Activated CD4-positive, alpha-beta T cell treated with anti-CD3 and anti-CD28 coated beads for 4 hours (primary cell): ENCODE measurements at regions not wholly inside any gene's neighbourhood (a gene's known extent, or its start where the extent isn't known, plus 50 kb on each side); places are given as distances from the start of the nearest gene placed in this dataset.
"Not testable (repeated sequence)": the region's sequence is repeated elsewhere in the genome, so short reads cannot be mapped to it uniquely, and the experiment has no call there.

Experiments used
- DNase-seq, 2 donors: peaks; one replicate each; pipeline ENCODE4 v3.0.0-alpha.2; 2020

DNA sequence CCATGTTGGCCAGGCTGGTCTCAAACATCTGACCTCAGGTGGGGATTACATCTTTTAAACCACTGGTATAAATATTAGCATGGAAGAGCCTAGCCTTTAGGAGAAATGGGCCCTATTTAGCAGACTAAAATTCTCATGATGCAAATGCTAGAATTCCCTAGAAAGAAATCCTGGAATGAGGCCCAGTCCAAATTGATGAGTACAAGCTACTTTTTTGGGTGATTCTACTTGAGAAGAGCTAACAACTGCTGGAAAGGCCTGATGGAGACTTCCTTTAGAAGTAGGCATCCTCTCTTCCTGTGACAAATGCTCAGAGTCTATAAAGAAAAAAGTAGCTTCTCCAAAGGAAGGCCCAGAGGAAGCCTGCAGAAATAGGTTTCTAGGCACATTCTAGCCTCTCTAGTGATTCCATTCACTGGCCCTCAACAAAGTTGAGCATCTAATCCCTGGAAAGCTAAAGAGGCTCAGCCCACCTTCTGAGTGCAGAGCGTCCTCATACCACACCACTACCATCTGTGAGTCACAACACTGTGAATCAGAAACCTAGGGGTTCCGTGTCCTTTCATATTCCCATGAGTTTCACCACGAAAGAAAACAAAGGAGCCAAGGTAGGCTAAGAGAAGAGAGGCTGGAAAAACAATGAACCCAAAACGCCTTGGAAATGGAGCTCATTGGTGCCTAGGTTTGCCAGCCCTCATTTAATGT is 183.1 kb downstream of the C1D start:
- DNase-seq = no peak

- no peak for DNase-seq
Measured at GRCh38 chr2:67880291-67880761, 182.5 kb downstream of the C1D start.

DNA sequence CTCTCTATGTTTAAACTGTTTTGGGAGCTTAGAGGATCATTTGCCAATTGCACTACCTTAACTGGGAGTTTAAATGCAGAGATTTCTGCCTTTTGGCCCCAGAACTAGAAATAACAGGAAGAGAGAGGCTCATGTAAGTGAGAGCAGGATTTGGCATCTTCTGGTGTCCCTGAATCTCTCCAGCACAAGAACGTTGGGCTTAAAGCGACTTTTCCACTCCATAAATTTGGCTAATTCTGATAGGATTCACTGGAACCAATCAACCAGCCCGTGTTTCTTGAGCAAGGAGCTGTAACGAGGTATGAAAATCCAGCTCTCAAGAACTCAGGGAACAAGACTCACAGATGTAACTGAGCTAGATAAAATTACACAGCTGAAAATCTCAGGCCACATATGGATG is 181.0 kb downstream of the C1D start:
- DNase-seq = no peak

DNA sequence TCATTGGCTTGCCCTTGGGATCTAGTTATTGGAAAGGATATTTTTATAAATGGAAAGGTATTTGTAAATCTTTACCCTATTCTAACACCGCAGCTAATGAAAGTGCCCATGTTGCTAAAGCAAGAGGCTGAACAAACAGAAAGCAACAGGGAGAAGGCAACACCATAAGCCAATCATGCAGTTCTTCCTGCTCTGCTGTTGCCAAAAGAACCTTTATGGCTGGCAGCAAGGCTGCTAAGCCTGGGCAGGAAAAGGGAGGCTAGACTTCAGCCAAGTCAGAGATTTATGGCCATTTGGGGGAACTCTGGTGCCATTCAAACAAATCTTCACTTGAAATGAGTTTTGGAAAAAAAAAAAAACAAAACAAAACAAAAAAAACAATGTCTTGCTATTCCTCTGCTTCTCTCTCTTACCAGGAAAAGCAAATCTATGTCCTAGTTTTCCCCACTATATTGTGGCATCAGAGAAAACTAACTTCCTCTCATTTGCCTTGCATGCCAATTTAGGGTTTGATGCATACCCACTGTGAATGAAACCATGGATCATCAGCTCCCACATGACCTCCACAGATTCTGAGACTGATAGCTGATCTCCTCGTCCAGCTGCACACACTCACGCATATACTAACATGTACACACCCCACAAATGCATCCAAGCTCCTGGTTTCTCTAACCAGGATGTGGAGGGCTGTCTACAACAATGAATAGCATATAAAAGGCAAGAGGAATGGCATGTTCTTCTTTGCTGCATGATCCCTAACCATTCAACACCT is 179.3 kb downstream of the C1D start:
- DNase-seq = no peak

DNA sequence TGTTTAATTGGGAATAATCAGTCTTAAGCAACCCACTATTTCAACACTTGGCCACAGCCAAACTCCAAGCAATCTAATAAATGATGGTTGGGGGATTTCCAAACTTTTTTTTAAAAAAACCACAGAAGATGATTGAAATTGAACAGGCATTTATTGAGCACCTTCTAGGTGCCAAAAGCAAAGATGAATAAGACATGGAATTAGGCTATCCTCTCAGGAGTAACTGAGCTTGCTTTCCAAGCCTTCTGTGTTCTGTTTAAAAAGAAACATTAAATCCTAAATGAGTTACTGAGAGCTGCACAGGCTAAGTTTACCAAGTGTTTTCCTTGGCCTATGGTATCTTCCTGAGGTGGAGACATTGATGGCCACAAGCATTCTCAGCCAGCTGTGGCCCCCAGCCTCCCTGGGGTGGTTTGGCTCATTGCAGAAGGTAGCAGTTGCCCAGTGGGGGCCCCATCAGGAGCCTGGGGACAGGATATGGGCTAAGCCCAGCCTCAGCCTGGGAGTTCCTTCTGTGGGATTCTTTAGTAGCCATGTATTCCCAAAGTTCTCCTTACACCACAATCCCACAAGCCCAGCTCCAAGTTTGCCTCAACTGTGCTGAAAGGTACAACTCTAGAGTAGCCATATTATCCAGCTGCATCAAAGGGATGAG is 174.3 kb downstream of the C1D start:
- no peak for DNase-seq

DNA sequence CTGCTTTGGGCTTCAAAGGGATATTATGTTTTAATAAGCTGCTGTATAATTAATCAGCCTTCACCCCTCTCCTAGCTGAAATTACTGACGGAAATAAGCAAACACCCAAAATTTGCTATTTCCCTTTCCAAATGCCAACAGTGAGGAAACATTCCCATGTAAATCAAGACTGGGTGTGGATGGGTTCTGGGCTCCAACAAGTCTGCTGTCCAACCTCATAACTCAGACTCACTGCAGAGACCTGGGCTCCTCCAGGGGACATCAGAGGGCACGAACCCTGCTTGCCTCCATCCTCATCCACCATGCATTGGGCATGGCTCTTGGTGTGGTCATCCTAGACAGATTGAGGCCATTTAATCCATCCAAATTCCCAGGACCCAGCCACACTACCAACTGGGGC is 173.7 kb downstream of the C1D start:
- DNase-seq = no peak

- no peak for DNase-seq
Measured at GRCh38 chr2:67891642-67892041, 171.2 kb downstream of the C1D start.

- no peak for DNase-seq
Measured at GRCh38 chr2:67892339-67892846, 170.4 kb downstream of the C1D start.

DNA sequence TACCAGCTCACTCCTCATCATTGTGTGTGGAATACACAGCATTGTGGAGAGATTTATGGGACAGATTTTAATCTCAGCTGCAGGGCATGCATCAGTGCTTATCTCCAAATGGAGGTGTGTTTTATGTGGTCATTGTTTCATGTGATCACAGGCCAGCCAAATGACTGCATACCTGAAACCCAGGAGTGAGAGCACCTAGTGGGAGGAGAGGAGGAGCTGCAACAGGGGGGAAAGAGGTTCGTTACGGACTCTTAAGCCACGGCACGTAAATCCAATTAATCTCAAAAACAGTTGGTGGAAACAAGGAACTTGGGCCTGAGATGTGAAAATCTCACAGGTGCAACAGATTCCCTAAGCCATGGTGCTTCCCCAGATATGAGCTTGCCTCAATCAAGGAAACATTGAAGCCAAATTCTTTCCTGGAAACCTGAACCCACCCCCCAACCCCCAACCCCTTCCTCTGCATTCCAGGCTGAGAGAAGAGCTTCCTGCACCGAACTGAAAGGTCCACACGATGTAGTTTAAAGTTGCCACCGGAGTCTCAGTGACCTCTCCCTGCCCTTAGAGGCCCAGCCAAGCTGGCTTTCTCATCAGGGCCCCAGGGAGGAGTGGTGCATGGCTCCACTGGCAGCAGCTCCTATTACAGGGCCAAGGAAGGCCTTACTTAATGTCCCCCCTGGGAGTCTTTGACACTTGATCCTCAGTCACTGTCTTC is 167.4 kb downstream of the C1D start:
- no peak for DNase-seq

GRCh38 chr2:67896076-67896475 is 166.7 kb downstream of the C1D start:
- DNase-seq = no peak

GRCh38 chr2:67896476-67896875 is 166.3 kb downstream of the C1D start:
- DNase-seq = no peak

DNA sequence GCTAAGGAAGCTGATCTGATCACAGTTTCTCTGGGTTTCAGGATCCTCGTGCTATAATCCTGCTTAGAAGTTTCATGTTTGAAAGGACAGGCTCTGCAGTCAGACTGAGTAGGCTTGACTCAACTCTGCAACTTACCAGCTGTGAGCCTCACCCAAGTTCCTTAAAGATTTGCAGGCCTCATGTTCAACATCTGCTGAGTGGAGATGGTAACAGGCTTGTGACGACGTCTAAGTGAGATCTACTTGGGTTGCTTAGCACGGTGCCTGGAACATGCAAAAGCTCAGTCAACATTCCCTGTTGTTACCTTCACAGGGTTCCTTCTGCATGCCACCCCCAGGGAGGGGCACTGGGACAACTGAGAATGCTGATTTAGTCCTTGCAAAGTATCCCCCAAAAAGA is 164.2 kb downstream of the C1D start:
- no peak for DNase-seq

GRCh38 chr2:67899187-67899586 is 163.6 kb downstream of the C1D start:
- no peak for DNase-seq

DNA sequence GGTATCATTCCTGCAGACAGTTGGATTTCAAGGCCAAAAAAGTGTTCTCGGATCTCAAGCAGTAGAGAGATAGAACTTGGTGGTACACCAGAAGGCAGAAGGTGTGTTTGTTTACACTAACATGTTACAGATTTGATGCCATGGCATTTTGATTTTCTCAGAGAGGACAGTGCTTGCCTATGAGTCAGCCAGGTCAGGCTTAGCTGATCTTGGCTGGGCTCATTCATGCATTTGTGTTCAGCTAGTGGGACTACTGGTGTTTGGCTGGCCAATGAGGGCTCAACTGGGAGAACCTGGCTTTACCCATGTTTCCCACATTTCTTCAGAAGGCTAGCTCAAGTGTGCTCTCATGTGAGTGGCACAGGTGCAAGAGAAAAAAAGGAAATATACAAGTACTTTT is 162.0 kb downstream of the C1D start:
- no peak for DNase-seq

- DNase-seq = no peak
Measured at GRCh38 chr2:67904566-67904965, 158.2 kb downstream of the C1D start.

GRCh38 chr2:67904966-67905365 is 157.8 kb downstream of the C1D start:
- no peak for DNase-seq

DNA sequence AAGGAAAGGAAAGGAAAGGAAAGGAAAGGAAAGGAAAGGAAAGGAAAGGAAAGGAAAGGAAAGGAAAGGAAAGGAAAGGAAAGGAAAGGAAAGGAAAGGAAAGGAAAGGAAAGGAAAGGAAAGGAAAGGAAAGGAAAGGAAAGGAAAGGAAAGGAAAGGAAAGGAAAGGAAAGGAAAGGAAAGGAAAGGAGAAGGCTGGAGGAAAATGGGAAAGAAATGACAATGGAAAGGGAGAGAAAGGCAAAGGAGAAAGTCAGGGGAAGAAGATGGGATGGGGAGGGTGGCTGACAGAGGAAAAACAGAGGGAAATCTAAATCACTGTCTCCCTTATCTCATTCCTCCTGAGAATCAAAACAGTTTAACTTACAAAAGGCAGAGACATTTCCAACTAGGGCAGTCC is 156.3 kb downstream of the C1D start:
- not testable (repeated sequence) for DNase-seq

GRCh38 chr2:67917332-67918054 is 145.3 kb downstream of the C1D start:
- no peak for DNase-seq

- no peak for DNase-seq
Measured at GRCh38 chr2:67918471-67918870, 144.3 kb downstream of the C1D start.

DNA sequence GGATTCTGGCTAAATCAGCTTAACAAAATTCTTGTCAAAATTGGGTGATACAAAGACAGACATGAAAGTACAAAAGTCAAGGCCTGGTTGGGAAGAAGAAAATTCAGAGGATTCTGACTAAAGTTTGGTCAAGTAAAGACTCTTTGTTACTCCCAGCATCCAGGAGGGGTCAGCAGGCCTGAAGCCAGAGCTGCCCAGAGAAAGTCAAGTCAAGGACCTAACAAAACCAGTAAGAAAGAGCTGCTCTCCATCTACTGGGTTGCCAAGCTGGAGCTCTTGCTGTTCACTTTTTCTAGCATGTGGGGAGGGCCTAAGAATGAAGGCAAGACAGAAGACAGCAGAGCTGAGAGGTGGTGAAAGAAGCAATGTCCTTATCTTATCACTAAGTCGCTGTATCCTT is 143.3 kb downstream of the C1D start:
- no peak for DNase-seq

DNA sequence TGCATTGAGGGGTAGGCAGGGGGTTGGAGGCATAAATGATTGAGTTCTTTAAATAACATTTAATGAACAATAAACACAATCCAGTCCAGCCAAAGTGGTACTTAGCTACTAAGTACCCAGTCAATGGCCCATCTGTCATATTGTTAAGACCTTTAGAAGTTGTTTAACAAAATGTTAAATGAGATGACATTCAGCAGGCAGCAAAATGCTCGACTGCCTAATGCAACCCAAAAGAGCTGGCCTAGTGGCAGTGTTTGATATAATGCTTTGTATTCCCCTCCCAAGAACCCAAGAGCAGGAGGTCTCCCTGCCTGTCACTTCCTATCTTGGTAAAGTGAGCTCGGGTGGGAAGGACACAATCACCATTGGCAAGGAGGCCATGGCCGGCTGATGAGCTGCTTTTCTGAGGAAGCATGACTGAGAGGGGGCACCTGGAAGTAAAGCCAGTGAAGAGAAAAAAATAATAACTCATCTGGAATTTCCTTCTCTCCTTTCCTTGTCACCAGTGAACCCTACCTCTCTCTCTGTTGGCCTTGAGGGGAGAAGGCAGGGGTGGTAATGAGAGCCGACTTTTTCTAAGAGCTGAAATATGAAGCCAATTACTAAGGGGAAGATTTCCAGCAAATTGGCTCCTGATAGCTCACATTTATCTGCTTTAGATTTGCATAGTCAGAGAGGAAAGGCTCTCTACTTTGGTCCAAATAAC is 140.6 kb downstream of the C1D start:
- no peak for DNase-seq

DNA sequence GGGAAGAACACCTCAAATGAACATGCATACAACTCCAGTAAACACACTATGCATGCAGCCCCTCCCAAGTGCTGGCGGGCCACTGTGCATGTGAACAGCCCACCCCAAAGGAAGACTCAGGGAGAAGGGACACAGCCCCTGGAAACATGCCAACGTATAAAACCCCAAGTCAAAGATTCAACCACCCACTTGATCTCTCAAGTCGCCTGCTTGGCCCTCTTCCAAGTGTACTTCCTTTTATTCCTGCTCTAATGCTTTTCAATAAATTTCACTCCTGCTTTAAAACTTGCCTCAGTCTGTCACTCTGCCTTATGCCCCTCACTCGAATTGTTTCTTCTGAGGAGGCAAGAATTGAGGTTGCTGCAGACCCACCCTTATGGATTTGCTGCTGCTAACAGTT is 139.1 kb downstream of the C1D start:
- no peak for DNase-seq
